ENCODE measurements at regions not wholly inside any gene's neighbourhood (a gene's known extent, or its start where the extent isn't known, plus 50 kb on each side); places are given as distances from the start of the nearest gene placed in this dataset.
"Not testable (repeated sequence)": the region's sequence is repeated elsewhere in the genome, so short reads cannot be mapped to it uniquely, and the experiment has no call there.

GRCh38 chr5:3098821-3099220, 347.3 kb upstream of the IRX2 start:
- no peak for DNase-seq

DNA sequence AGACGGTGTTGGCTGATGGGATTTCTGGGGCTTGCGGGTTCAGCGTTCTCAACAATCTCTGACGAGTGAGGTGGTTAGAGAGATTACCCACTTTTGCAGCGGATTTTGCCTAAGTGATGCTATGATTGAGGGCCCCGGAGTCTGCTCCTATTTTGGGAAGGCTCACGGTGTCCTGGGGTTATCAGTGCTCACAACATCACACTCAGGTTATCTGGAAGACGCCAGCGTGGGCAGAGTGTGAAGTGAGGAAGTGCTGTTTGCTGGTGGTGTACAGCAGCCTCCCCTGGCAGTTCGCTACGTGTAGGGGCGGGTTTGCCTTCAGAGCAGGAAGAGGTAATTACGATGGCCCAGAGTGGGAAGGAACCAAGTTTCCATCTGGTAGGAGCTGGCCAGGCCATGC, 341.2 kb upstream of the IRX2 start:
- DNase-seq = no peak

DNA sequence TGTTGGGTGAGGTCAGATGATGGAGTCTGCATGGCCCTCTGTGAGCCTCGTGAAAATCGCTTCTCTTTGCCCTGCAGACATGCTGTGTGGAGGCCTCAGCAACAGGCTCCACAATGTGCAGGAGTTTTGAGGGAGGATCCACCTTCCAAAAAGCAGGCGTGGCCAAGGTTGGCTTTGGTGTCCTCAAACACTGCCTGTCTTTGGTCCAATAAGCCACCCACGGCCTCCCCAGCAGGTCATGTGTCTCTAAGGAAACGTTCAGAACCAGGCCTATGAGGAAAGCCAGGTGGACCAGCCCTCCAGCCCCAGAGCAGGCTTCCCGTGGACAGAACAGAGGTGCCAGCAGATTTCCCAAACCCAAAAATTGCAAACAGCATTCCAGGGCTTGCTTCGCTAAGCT, 340.7 kb upstream of the IRX2 start:
- no peak for DNase-seq

DNA sequence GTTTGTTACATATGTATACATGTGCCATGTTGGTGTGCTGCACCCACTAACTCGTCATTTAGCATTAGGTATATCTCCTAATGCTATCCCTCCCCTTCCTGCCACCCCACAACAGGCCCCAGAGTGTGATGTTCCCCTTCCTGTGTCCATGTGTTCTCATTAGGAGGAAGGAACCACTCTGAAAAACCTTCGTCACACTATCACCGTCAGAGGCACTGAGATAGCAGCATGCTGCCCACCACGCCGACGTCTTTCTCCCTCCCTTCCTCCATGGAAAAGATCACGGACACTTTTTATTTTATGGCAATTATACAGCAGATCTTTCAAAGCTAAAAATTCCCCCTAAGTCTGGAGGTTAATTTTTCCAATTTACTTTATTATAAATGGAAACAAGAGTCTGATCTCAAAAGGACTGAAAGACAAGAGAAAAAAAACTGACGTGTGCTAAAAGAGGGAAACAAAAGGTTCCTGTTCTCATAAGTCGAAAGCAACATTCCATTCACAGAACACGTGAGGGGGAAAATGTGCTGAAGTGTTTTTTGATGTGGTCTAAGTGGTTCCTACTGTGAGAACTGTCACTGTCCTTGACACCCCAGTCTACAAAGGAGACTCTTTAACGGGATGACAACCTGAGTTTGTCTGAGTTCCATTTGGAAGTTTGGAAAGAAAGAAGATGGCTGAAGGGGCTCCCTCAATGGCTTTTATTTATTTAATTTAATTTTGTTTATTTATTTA, 339.7 kb upstream of the IRX2 start:
- no peak for DNase-seq

GRCh38 chr5:3090305-3090704, 338.8 kb upstream of the IRX2 start:
- not testable (repeated sequence) for DNase-seq

DNA sequence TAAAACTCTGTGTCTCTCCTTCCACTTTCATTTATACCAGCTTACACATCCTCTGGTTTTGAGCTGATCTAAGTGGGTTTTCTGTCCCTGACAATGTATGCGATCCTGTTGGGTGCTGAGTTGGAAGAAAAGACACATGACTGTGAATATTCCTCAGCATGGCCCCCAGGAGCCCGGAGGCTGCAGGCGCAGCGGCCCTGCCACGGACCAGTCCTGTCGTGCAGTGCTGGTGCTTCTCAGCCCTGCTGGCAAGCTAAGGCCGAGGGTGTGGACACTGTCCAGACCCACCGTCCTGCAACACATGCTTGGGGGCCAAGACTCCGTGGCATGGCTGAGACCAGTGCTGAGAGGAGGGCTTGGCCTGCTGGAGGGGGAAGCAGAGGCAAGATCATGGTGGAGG, 328.9 kb upstream of the IRX2 start:
- DNase-seq = no peak

GRCh38 chr5:3077684-3078083, 326.2 kb upstream of the IRX2 start:
- DNase-seq = no peak

DNA sequence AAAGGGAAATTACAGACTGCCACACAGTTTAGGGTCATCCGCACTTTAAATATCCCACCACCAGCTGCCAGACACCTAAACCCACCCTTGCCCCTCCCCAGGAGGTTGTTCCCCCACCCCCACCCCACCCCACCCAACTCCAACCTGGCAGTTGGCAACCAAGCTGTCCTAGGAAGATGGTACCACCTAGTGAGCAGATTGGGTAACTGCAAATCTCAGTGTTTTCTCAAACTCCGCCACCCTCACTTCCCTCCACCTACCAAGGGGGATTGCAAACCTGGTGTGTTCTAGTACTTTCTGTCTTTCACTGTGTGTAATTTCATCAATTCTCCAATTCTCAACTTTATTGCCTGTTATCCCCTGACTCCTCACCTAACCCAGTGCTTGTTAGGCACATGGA, 323.8 kb upstream of the IRX2 start:
- no peak for DNase-seq

DNA sequence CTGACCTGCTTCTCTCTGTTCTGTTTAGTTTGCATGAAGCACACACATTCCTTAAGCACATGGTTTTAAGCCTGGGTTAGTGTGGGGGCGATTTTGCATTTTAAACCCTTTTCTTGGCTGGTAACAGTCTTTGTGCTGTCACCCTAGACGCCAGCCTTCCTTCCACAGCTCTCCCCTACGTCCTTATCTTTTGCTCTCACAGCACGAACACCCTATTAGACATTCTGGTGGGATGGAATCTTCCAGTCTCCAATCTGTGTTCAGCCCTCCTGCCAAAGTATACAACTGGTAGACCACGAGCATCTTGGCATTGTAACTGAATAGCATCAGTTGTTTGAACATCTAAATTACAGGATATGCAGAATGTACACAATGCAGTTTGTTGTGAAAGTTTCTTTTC, 316.9 kb upstream of the IRX2 start:
- no peak for DNase-seq

DNA sequence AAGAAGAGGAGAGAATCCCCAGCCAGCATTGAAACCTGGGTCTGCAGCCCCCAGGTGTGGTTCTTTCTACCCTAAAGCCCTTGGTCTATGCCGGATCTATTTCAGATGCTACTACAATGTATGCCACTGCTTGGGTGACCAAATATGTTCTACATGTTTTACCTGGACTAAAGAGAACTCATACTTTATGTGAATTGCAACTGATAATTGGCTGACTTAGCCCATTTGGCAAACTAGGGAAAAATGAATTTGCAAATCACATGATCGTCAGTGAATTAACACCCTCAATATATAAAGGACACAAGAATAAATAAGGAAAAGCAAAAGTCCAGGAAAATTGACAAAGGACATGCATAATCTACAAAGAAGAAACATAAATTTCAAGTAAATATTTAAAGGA, 308.8 kb upstream of the IRX2 start:
- DNase-seq = no peak

GRCh38 chr5:3059488-3059887, 308.0 kb upstream of the IRX2 start:
- DNase-seq = no peak

DNA sequence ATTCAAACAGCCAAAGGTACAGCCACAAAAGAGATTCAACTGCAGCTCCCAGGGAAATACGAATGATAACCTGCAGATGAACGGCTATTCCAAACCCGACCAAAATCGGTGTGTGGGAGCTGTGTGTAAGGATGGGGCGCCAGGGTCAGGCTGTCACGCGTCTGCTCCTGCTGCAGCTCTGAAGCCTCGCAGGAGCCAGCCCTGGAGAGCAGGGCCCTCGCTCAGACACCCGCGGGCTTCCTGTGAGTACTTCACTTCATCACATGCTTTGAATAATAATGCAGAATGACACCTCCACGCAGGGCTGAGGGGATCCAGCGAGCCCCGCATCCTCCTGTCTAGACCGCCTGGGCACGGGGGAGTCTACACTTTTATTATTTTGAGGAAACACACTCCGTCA, 307.5 kb upstream of the IRX2 start:
- DNase-seq = no peak

DNA sequence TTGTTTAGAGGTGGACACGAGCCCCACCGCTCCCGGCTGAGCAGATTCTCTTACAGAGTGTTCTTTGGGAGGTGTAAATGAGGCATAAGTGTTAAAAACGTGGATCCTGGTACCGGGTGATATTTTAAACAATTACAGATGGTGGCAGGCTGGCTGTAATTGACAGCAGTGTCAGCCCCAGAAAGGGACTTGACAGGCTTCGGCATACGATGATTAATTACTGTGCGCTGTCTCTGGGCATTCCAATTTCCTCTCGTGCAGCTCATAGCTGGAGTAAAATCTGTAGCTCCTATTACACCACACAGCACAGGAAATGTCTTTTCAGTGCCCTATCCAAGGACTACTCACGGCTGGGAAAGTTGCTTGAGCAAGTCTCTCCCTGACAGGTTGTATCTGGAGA, 305.4 kb upstream of the IRX2 start:
- no peak for DNase-seq

DNA sequence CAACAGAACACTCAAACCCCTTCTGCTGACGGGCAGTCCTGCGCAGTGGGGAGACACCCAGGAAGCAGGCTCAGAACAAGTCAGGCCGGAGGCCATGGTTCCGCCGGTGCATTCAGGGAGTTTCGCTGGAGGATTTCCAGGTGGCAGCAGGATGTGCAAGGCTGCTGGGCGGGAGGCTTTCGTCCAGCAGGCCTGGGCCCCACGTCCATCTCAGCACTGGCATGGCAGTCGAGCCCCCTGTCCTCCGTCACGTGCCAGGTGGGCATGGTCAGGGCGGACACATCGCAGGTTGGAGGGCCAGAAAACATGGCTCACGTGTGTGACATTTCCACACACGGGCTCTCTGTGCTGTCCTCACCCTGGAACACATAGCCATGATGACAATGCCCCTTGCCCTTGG, 299.9 kb upstream of the IRX2 start:
- DNase-seq = no peak

GRCh38 chr5:3050863-3051262, 299.4 kb upstream of the IRX2 start:
- DNase-seq = no peak

DNA sequence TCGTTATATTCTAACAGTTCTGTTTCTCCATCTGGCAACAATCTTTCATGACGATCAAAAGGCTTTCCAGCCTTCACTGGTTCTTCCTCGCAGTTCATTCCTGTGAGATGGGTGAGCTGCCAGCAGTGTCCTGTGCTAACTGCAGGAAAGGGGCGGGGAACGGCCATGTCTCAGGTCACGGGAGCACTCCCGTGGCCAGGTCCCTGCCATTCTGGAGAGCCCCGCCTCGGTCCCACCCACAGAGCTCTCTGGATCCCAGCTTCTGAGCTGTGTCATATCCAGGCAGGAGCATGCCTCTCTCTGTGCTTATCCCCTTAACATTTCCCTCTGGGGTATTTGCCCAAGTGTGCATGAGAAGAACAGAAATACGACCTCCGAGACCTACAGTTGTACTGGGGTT, 297.8 kb upstream of the IRX2 start:
- DNase-seq = no peak

- no peak for DNase-seq
Observed at GRCh38 chr5:3047212-3047774, 295.8 kb upstream of the IRX2 start.

GRCh38 chr5:3043600-3043999, 292.1 kb upstream of the IRX2 start:
- DNase-seq = no peak

- DNase-seq = no peak
Observed at GRCh38 chr5:3041001-3041400, 289.5 kb upstream of the IRX2 start.

DNA sequence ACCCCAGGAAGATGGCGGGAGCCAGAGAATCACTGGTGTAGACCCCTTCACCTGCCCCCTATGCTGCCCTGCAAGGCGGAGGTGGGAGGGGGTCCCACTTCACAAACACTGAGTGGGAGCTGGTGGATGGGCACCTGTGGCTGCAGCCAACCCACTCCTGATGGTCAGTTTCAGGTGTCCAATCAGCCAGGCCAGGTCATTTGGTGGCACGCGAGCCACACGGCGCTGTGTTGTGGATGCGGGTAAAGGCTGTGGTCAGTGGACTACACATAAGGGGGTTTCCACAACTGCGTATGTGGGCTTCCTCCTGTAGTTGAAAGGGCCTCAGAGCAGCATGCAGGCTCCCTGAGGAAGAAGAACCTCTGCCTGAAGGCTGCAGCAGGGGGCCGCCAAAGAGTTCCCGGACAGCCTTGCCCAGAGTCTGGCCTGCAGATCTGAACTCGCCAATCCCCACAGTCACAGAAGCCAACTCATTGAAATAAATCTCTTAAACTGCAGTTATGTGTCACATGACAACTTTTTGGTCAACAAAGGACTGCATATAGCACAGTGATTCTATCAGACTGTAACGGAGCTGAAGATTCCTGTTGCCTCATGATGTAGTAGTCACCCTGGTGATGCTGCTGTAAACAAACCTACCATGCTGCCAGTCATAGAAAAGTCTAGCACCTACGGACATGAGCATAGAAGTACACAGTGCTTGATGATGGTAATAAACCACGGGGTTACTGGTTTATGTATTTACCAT, 284.7 kb upstream of the IRX2 start:
- no peak for DNase-seq

DNA sequence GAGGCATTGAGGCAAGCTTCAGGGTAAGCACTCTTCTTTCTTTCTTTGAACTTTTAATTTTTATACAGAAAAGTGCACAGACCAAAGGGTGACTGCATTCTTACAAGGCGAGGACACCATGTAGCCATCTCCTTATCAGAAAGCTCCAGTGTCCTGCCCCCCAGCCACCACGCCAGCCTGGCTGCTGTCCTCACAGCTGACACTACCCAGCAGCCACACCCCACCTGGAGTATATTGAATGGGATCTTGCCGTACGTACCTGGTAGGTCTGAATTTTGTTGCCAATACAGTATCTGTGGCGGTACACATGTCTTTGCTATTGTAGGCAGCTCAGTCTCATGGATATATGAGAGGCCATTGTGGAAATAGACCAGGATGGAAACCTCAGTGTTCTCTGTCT, 284.0 kb upstream of the IRX2 start:
- DNase-seq = no peak

DNA sequence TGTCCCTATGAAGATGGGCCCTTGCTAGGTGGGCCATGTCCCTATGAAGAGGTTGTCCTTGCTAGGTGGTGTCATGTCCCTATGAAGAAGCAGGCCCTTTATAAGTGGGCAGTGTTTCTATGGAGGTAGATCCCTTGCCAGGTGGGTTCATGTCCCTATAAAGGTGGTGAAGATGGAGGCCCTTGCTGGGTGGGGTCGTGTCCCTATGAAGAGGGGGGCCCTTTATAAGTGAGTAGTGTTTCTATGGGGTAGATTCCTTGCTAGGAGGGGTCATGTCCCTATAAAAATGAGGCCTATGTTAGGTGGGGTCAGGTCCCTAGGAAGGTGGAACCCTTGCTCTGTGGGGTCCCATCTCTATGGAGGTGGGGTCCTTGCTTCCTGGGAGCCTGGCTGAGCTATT, 283.4 kb upstream of the IRX2 start:
- no peak for DNase-seq

DNA sequence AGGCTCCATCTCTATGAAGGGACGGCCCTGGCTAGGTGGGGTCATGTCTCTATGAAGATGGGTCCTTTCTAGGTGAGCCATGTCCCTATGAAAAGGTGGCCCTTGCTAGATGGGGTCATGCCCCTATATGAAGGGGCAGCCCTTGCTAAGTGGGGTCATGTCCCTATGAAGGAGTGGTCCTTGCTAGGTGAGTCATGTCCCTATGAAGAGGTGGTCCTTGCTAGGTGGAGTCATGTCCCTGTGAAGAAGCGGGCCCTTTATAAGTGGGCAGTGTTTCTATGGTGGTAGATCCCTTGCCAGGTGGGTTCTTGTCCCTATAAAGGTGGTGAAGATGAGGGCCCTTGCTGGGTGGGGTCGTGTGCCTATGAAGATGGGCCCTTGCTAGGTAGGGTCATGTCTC, 283.0 kb upstream of the IRX2 start:
- no peak for DNase-seq

- no peak for DNase-seq
Observed at GRCh38 chr5:3033033-3033755, 281.7 kb upstream of the IRX2 start.

All from NCI-H69 (cell line).